ENCODE measurements at regions not wholly inside any gene's neighbourhood (a gene's known extent, or its start where the extent isn't known, plus 50 kb on each side); places are given as distances from the start of the nearest gene placed in this dataset.

DNA sequence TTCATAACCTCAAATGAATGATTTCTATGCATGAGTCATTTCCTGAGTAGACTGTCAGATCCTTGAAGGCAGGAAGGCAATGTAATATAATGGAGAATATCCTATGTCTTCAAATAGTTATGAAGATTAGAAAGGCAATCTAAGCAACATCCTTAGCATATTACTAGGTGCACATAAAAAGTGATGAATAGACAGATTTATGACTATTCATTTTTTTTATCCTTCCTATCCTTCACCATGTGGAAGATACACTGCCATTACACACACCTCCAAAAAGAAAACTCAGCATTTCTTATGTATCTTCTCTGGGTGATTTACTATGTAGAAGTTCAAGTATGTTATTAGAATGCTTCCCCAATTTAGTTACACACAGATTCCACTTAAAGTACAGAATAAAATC is 126.4 kb upstream of the MAF start:
- no peak for DNase-seq

DNA sequence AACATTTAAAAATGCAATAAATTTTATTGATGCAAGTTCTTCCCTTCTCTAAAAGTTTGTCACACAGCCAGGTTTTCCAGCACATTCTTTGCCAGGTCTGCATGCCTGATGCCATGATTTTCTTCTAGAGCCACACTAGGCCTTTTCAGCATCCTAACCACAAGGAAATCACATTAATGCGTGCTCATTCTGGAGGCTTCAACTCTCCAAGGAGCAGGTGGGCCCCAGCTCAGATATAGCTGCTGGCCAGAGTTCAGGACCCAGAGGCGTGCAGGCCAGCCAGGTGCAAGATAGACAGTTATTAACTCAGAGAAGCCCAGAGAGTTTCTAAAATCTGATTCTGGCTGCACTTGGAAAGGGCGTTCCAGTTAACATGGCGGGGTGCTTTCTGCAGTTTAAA is 124.5 kb upstream of the MAF start:
- no peak for DNase-seq

DNA sequence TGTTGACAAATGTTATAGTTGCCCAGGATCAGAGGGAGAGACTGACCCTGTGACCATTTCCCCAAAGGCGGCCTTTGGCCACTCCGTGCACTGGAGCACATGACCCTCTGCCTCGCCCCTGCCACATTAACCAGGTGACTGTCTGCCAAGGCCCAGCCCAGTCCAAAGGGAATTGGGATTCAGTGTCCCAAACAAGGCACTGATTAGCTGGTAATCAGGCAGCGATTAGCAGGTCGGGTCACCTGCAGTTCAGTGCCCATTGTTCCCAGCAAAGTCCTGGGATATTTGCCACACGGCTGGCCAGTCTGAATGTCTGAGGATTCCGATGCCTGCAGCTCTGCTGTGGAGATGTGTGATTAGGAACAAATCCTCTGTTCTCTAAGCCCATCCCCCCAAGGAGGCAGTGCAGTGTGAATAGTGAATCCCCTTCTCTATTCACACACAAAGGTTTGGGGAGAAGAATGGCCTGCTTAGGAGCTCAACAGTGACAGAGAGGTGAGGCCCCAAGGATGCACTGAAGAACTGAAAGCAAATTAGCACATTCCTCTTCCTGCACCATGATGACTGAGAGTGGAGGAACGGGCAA is 123.1 kb upstream of the MAF start:
- no peak for DNase-seq

DNA sequence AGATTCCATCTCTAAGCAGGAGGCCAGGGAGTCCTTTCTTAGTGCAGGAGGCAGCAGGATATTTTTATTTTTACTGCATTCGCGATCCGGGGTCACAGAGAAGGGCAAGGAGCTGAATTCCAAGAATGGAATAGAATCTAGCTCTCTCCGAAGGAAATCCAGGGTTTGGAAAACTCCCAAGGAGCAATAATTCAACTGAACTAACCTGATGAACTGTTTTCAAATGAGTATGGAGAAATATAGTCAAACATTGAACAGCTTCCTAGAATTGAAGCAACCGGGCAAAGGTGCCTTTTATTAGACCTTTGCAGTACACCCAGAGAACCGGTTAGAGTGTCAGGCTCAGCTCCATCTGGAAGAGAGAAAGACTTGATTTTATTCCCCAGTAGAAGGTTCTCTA is 120.7 kb upstream of the MAF start:
- DNase-seq = no peak

DNA sequence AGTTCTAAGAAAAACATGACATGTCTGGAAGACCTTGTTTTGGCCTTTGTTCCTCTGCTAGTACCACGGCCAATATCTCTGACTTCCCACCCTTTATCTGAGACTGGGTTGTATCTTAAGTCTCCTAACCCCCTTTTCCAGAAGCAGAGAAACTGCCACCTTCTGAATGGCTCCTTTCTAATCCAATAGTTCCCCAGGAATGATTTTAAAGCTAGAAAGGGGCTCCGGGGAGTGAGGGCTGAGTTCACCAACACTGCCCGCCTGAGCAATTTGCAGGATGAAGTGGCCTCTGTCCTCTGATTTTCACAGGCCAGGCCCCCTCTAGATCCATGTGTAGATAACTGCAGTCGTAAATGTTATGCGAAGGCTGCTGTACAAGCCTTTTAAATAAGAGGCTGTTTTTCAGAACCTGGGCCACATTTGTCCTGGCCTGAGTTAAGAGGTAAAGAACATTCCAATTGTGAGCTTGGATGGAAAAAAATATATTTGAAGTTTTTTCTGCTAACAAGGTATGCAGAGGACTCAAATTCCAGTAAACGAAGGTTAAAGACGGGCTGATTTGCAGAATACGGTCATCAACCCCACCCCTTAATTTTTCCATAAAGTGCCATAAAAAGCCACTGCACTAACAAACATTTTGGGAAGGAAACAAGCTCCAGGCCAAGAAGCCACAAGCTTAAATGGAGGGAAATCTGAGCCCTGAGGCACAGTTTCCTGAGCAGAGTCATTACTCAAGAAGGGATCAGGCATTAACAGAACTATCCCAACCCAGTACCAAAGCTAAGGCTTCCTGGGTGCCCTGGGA is 117.0 kb upstream of the MAF start:
- DNase-seq = no peak

DNA sequence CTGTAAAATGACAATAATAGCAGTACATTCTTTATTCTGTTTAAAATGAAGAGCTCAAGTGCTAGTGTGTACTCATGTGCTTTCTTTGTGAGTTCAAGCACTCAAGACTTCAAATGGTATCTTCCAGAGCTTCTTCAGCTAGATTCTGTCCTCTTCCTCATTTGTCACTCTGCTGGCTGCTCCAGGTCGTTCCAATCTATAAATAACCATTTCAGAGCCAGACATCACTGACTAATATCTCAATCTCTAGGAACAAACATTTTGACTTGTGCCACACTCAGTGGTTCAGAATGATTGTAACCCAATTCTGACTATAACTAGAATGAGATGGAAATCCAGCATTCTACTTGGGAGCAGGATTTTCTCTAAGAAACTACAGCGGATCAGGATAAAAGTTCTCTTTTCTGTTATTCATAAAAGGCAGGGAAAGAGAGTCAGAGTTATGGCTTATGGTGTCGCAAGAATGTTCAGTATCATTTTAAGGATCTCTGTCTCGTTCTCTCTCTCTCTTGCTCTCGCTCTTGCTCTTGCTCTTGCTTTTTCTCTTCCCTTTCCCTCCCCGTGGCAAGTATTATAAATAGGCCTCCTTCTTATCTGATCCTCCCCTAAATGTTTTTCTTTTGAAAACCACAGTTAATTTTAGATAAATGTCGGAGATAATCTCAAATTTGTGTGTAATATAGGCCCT is 116.3 kb upstream of the MAF start:
- no peak for DNase-seq

DNA sequence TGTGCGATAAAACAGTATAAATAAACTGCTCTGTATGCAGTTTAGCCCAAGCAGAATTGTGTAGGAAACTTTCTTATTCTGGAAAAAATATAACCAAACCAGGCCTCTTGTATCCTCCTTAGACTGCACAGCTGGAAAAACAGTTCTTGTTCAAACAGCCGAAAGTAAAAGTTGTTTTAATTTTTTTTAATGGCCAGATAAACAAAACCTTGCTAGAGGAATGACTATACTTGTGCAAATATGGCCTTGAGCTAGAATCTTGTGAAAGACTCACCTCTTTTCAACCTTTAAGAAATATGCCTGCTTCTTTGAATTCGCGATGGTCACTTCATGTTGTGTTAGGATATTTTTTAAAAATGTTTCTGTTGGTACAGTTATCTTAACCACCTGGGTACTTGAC is 114.5 kb upstream of the MAF start:
- DNase-seq = no peak

DNA sequence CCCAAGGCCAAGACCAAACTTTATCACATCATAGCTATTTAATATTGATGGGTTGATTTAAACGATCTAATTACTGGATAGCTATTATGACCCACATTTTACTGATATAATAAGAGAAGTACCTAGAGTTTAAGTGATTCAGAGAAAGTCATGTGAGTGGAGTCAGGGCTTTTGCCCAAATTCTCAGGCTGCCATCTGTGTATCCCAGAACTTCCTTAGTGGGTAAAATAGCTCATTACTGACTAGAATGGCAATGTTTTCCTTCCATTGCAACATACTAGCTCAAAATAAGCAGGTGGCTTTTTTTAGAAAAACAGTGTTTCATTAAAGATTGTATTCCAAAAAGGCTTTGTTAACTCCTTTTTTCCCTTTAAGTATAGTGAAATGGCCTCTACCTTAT is 113.9 kb upstream of the MAF start:
- DNase-seq = peak; percentile 2

DNA sequence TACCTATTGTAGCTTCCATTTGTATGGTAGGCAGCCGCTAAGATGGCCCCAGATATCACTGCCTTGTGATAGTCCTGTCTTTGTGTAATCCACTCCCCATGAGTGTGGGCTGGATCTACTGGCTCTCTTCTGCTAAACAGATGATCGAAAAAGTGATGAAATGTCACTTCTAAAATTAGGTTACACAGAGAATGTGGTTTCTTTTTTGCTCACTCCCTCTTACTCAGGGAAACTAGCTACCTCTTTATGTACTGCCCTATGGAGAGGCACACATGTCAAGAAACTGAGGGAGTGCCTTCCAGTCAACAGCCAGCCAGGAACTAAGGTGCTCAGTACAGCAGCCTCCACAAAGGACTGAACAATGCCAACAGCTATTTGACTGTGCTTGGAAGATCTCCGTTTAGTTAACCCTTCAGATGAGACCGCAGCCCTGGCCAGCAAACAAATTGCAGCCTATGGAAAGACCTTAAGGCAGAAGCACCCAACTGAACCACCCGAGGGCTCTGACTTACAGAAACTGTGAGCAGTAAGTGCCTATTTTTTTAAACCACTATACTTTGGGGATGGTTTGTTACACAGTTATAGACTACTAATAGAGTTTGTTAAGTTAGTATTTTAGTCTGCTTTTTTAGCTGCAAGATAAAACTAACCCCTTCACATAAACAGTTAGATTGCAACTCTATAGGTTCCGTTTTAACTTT is 113.2 kb upstream of the MAF start:
- no peak for DNase-seq

DNA sequence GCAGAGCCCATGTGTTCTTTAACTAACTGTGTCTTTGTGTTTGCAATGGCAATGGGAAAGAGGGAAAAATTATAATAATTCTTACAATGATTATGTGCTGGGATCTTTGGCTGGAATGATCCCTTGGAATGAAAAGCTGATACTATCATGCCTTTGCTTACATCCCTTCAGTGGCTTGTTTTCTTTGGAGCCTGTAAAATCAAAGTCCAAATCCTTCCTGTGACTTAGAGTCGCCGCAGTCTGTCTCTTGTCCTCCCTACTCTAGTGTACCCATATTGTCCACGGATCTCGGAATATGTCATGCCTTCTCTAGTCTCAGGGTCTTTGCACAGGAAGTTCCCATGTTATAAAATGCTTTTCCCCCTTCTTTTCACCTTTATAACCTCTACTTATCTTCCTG is 111.7 kb upstream of the MAF start:
- DNase-seq = no peak

DNA sequence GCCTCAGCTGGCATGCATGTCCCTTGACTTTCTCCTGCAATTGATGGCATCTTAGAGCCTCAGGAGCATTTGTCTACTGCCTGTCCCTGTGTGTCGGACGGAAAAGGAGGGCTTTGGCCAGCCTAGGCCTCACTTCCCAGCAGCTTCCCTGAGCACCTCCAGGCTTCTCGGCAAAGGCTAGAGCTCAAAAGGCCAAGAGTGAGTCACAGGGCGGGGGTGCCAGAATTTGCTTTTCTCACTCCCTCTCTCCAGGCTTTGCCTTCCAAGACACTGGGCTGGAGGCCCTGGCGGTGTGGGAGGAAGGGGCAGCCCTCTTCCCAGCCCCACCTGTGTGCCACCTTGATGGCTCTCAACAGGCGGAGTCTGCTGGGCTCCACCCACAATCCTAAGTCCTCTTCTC is 107.3 kb upstream of the MAF start:
- DNase-seq = no peak

DNA sequence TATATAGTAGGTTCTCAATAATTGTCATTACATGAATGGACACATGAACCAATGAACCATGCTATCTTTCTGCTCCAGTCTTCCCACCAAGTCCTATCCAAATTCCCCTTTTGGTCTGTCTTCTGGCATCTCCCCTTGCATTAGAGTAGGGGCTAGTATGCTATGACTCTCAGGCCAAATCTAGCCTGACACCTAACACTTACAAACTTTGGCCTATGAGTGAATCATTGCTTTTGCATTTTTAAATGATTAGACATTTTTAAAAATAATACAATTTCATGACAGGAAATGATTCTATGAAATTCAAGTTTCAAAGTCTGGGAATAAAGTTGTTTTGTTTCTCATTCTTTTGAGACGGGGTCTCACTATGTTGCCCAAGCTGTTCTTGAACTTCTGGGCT is 102.5 kb upstream of the MAF start:
- DNase-seq = no peak

DNA sequence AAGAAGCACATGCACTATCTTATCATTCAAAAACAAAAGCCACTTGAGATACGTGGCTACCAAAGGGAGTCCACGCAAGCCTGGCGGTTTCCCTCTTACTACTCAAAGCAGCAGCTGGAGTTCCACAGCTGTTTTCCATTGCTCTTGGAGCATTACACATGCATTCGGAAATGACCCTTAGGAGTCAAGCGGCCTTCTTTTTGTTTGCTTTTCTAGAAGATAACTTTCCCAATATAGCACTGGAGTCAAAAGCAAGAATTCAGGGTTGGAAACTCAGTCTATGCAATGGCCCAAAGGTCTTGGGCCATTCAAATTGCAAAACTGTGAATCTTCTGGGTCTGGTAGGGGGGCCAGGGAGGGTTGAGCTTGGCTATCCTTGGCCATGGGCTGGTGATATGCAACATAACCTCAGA is 97.8 kb upstream of the MAF start:
- DNase-seq = no peak

DNA sequence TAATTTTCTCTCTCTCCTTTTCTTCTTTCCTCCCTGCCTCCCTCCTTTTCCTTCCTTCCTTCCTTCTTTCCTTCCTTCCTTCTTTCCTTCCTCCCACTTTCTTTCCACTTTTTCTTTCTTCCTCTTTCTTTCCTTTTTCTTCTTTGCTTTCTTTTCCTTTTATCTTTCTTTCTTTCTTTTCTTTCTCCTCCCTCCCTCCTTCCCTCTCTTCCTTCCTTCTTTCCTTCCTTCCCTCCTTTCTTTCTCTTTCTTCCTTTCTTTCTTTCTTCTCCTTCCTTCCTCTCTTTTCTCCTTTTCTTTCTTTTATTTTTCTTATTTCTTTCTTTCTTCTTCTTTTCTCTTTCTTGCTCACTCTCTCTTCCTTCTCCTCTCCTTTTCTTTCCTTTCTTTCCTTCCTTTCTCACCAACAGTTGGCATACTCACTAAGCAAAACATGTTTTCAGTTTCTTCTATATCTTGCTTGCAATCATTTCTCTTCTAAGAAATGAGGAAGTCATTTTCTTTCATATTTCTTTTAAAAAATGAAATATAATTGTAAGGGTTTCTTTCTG is 97.1 kb upstream of the MAF start:
- DNase-seq = no peak

DNA sequence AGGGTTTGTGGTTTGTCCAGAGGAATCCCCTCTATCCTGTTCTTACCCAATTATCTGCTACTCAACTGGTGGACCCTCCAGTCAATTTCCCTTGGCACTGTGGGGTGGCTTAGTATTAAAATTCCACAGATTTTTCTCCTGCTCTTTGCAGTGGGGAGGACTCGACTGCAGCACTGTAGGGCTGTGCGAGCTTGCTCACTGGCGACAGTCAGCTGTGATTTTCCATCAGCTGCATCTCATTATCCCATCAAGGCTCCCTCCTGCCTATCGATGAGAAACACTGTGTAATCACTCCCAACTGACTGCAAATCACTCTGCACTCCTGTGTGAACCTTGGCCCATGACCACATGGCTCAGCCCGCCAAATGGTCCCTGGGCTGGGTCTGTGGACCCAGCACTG is 90.5 kb upstream of the MAF start:
- no peak for DNase-seq

DNA sequence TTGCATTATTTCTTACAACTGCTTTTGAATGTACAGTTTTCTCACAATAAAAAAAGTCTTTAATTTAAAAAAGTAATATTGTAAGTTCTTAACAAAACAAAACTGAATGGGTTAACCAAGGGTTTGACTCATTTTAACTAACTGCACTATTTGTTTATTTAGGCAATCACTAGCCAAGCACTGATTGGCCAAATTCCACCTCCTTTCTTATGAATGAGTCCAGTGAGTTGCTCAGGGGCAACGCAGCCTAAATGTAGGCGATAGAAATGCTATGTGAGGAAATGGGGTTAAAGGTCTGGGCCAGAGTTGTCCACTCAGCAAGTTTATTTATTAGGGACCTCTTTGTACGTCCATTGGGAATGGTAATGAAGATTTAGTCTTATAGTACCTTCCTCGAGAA is 89.6 kb upstream of the MAF start:
- no peak for DNase-seq

DNA sequence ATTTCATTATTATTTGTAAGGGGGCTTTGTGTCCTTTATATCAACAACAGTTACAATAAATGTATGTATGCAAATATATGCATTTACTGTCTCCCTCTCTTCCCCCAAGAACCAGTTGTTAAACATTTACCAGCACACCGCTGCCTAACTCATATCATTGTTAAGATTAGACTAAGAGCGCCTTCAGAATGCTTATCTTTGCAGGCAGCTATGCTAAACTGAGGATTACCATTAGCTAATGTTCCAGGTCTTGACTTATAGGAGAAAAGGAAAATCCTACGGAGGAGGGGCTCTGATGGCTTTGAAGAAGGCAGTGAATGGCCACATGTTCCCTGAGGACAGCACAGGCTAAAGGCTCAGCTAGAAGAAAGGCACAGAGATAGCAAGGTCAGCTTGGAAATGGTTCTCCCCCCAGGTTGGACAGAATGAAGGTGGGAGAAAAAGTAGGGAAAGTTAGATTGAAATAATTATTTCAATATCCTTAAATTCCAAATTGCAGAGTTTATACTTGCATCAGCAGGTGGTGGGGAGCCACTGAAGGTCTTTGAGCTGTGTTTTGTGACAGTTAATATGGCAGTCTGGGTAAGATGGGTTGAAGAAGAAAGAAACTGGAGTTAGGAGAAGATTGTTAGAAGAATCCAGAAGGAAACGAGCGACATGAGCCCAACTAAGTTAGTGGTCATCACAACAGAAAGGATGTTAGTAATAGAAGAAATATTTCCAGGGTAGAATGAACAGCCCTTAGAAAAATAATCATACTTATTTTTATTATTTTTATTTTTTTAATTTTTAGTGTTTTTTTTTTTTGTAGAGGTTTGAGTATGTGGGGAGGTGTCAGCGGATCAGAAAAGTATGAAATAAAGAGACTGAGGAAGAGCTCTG is 87.0 kb upstream of the MAF start:
- DNase-seq = no peak

DNA sequence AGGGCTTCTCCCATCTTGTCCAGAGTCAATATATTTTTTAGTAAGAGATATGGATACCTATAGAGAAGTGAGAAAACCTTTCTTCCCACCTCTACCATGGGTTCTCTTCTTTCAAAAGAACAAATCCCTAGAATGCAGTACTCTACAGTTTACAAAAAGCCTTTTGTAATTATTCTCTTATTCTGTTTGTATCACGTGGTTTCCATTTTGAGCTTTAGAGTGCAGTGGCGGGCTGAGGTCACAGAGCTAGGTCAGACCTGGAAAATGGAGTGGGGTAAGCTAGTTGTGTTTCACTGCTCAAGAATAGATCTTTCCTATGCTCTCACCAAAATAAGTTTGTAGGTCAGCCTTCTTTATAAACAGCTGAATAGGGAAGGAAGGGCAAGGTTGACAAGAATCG is 85.3 kb upstream of the MAF start:
- no peak for DNase-seq

DNA sequence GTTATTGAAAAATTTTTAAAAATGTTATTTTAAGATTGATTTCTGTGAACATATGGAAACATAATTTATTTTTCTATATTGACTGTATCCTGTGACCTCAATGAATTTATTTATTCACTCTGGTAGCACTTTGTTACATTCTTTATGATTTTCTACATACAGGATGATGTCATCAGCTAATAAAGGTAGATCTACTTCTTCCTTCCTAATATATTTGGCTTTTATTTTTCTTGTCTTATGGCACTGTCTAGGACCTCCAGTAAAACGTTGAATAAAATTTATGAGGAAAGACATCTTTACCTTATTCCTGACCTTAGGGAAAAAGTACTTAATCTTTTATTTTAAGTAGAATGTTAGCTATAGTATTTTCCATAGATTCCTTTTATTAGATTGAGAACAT is 78.8 kb upstream of the MAF start:
- no peak for DNase-seq

DNA sequence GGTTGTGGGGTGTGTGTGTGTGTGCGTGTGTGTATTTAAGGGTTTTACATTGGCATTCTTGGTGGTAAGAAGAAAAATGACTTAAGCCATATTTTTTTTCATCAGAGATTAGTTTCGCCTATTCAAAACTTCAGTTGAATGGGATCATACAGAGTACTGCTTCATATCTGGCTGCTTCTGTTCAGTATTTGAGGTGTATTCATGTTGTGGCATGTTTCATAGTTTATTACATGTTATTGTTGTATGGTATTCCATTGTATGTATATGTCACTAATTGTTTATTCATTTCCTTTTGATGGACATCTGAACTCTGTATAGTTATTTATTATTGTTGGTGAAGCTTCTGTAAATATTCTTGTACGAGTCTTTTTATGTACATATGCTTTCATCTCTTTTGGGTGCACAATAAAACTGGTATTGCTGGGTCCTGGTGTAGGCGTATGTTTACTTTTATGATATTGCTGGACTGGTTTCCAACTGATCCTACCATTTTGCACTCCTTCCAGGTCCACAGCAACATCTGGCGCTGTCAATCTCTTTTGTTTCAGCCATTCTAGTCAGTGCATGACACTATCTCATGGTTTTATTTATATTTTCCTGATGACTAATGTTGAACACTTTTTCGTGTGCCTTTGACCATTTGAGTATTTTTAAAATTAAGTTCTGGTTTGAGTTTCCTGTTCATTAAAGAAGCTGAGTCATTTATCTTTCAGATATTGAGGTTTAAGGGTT is 77.4 kb upstream of the MAF start:
- DNase-seq = no peak

DNA sequence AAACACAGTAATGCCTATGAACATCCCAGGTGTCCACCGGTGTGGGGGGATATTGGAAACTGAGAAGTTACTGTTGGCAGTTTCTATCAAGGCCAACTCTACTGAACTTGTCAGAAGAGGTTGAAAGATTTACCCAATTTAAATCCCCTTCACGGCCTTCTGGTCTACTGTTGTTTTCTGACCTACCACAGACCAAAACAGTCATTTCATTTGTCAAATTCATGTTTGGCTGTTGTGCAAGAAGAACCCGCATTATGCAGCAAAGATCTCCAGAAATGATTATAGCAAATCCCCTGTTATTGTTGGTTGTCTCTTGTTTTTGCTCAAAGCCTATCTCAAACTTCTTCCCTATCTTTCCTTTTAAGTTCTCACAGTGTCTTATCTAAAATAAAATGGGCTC is 73.1 kb upstream of the MAF start:
- no peak for DNase-seq

DNA sequence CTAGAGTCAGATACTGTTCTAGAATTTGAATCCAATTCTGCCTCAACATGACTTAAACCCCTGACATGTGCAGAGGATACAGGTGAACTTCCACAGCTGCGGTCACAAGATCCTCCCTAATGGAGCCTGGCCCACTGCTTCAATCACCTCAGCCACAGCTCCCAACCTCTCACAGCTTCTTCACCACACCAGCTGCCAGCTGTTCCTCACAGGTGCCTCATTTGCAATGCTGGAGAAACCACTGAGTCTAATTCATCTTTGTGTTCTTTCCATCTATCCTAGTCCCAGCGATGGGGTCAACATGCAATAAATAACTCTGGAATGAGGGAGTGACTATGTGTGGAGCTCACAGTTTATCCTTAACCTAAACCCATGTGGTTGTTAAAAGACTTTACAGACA is 72.0 kb upstream of the MAF start:
- DNase-seq = no peak
